Transverse colon (tissue), 4 donors: ENCODE measurements at regions not wholly inside any gene's neighbourhood (a gene's known extent, or its start where the extent isn't known, plus 50 kb on each side); places are given as distances from the start of the nearest gene placed in this dataset.

ENCODE experiments used
- DNase-seq: peaks from one replicate; pipeline ENCODE4 v3.0.0-alpha.2; 2019
- H3K27ac ChIP-seq, 4 donors: fragments of 200-600 bp; sonication (generic); 2 replicates each; pipeline ENCODE4 v1.5.1; 2016 to 2018; ENCODE audit warnings: inconsistent platforms in 4 of 4
- H3K27me3 ChIP-seq: fragments of 200-600 bp; sonication (generic); 2 replicates; pipeline ENCODE4 v1.5.1; 2017; ENCODE audit warnings: inconsistent platforms
- H3K36me3 ChIP-seq, 4 donors: fragments of 200-600 bp; sonication (generic); 2 replicates each; pipeline ENCODE4 v1.5.1; 2017 to 2019; ENCODE audit warnings: inconsistent platforms in 4 of 4
- H3K4me1 ChIP-seq, 4 donors: fragments of 200-600 bp; sonication (generic); 2 replicates each; pipeline ENCODE4 v1.5.1; 2017 to 2020; ENCODE audit warnings: inconsistent platforms in 4 of 4
- H3K4me3 ChIP-seq, 4 donors: fragments of 200-600 bp; sonication (generic); 1 replicate in 1 of 4; 2 replicates in 3 of 4; pipeline versions ENCODE4 v1.5.1 to v1.6.1; 2017 to 2019; ENCODE audit warnings: inconsistent platforms in 4 of 4
- H3K9me3 ChIP-seq, 2 donors: fragments of 200-600 bp; sonication (generic); 2 replicates each; pipeline ENCODE4 v1.5.1; 2017 to 2019; ENCODE audit warnings: inconsistent platforms in 2 of 2
- CTCF ChIP-seq, 5 experiments: fragments of 200-600 bp in 3 of 5; fragments of 450-650 bp in 2 of 5; sonication (generic) in 3 of 5; IDR thresholded peaks; 1 replicate in 2 of 5; 2 replicates in 3 of 5; pipeline ENCODE4 v1.5.1; 2016 to 2017; ENCODE audit warnings: antibody characterized with exemption in 5 of 5, inconsistent platforms in 3 of 5, mild to moderate bottlenecking in 2 of 5, moderate library complexity in 1 of 5
- EP300 ChIP-seq: sonication (generic); formaldehyde crosslinking; IDR thresholded peaks from one replicate; pipeline ENCODE4 v1.6.1; 2017; ENCODE audit warnings: antibody characterized with exemption, low read depth
- POLR2A ChIP-seq: fragments of 450-650 bp; IDR thresholded peaks from one replicate; pipeline ENCODE4 v1.6.1; 2016; ENCODE audit warnings: antibody characterized with exemption, mild to moderate bottlenecking, moderate library complexity
- POLR2AphosphoS5 ChIP-seq, 3 donors: sonication (generic); formaldehyde crosslinking; IDR thresholded peaks; one replicate each; pipeline ENCODE4 v1.6.1; 2016; ENCODE audit warnings: antibody characterized with exemption in 3 of 3
- WGBS, 2 donors: methylation state at CpG; one replicate each; pipeline ENCODE4 v1.1.5; 2018; ENCODE audit warnings: low coverage in 1 of 2; 5-methylcytosine and 5-hydroxymethylcytosine counted together
- in situ Hi-C, 4 donors: fragments of 200-750 bp; cut with MboI; loops; one replicate each; pipeline versions ENCODE4 v1.15.0 to v1.15.1; 2017; ENCODE audit warnings: low sequenced_read_pairs in 3 of 4, low pct_ligation_motif_present in 1 of 4, low pct_unique_long_range_greater_than_20kb in 1 of 4
- intact Hi-C: fragments of 100-400 bp; cut with DNase I; formaldehyde crosslinking; loops from one replicate; pipeline ENCODE4 v1.15.1; 2023; ENCODE audit warnings: low total_unique reads

GRCh38 chrX:137646472-137646871 lies 80.5 kb downstream of the ZIC3 start:
- TF ChIP-seq POLR2AphosphoS5 (IDR thresholded peaks at IDR 0.05) (no peak), EP300 (no peak)

GRCh38 chrX:137651647-137652046 lies 85.7 kb downstream of the ZIC3 start:
- no peak for DNase-seq
- TF ChIP-seq POLR2A (no peak), EP300 (no peak), POLR2AphosphoS5 (IDR thresholded peaks at IDR 0.05) (no peak), CTCF (IDR thresholded peaks at IDR 0.05) (no peak)
- no peaks in the 10 kb centered on the region for H3K27me3 ChIP-seq

More at GRCh38 chrX:137646472-137646871, 80.5 kb downstream of the ZIC3 start:
- H3K27me3 ChIP-seq = no peaks in the 10 kb centered on the region
- no peaks in the 10 kb centered on the region for H3K4me1 ChIP-seq
- no peak for DNase-seq
- intact Hi-C loops (no loop called here), in situ Hi-C loops (no loop called here)
- no peak overlapping the region for H3K4me3 ChIP-seq
- H3K9me3 ChIP-seq = no peaks in the 10 kb centered on the region
- no peaks in the 10 kb centered on the region for H3K36me3 ChIP-seq
- H3K27ac ChIP-seq = no peak overlapping the region
- WGBS, 2 donors = 63 to 70% methylated on average over 2 to 4 of the region's 4 CpGs

GRCh38 chrX:137652086-137652485 lies 86.2 kb downstream of the ZIC3 start:
- intact Hi-C loops (no loop called here), in situ Hi-C loops (no loop called here)
- H3K9me3 ChIP-seq = no peaks in the 10 kb centered on the region
- H3K27me3 ChIP-seq = no peaks in the 10 kb centered on the region
- H3K4me3 ChIP-seq = no peak overlapping the region
- no peak overlapping the region for H3K27ac ChIP-seq
- no peak for TF ChIP-seq POLR2A
- no peak for TF ChIP-seq POLR2AphosphoS5 (IDR thresholded peaks at IDR 0.05)
- TF ChIP-seq EP300 = no peak
- no peak for TF ChIP-seq CTCF (IDR thresholded peaks at IDR 0.05)
- no peak for DNase-seq
- no peaks in the 10 kb centered on the region for H3K4me1 ChIP-seq
- H3K36me3 ChIP-seq = no peaks in the 10 kb centered on the region
- 65% methylated on average over 3 of the region's 3 CpGs; no CpG with 5 or more reads in 1 of the 2 donors for WGBS, 2 donors

More at GRCh38 chrX:137651647-137652046, 85.7 kb downstream of the ZIC3 start:
- Histone ChIP-seq H3K4me1 (no peaks in the 10 kb centered on the region), H3K9me3 (no peaks in the 10 kb centered on the region), H3K27ac (no peak overlapping the region), H3K36me3 (no peaks in the 10 kb centered on the region), H3K4me3 (no peak overlapping the region)
- 39 to 67% methylated on average over 1 to 2 of the region's 2 CpGs for WGBS, 2 donors
- in situ Hi-C loops (no loop called here), intact Hi-C loops (no loop called here)

- H3K4me3 ChIP-seq = no peak overlapping the region
- intact Hi-C loops (no loop called here), in situ Hi-C loops (no loop called here)
- H3K27me3 ChIP-seq = no peaks in the 10 kb centered on the region
- no peak for DNase-seq
- no peaks in the 10 kb centered on the region for H3K36me3 ChIP-seq
- no peaks in the 10 kb centered on the region for H3K4me1 ChIP-seq
- H3K27ac ChIP-seq = no peak overlapping the region
- no peak for TF ChIP-seq POLR2AphosphoS5 (IDR thresholded peaks at IDR 0.05)
- TF ChIP-seq POLR2A = no peak
- no peak for TF ChIP-seq CTCF (IDR thresholded peaks at IDR 0.05)
- no peak for TF ChIP-seq EP300
- no peaks in the 10 kb centered on the region for H3K9me3 ChIP-seq
These were observed 88.6 kb downstream of the ZIC3 start for GRCh38 chrX:137654481-137654880.

GRCh38 chrX:137667776-137668175 lies 101.8 kb downstream of the ZIC3 start:
- in situ Hi-C loops (no loop called here), intact Hi-C loops (no loop called here)
- Histone ChIP-seq H3K27me3 (no peaks in the 10 kb centered on the region), H3K4me3 (no peak overlapping the region), H3K27ac (no peak overlapping the region), H3K4me1 (no peaks in the 10 kb centered on the region), H3K9me3 (no peaks in the 10 kb centered on the region), H3K36me3 (no peaks in the 10 kb centered on the region)
- TF ChIP-seq POLR2A = no peak
- no peak for TF ChIP-seq CTCF (IDR thresholded peaks at IDR 0.05)
- DNase-seq = no peak
- WGBS, 2 donors = 52 to 58% methylated on average over 3 to 6 of the region's 6 CpGs
